B cell (primary cell): ENCODE measurements at regions not wholly inside any gene's neighbourhood (a gene's known extent, or its start where the extent isn't known, plus 50 kb on each side); places are given as distances from the start of the nearest gene placed in this dataset.

Experiments
- ATAC-seq: fragments of 200-7000 bp; cut with Tn5 transposase; one replicate; pipeline ENCODE4 v1.10.0; 2021; ENCODE audit warnings: low read depth, mild to moderate bottlenecking, moderate number of reproducible peaks, moderate library complexity
- CTCF ChIA-PET: fragments of 350-600 bp; sonication (Branson Sonifier 250); formaldehyde crosslinking; loops from one replicate; lab custom pipeline; 2021; ENCODE audit warnings: antibody characterized with exemption, inconsistent platforms; lab: Charles Lee
- POLR2A ChIA-PET: fragments of 350-600 bp; sonication (Branson Sonifier 250); formaldehyde crosslinking; loops from one replicate; lab custom pipeline; 2021; ENCODE audit warnings: antibody characterized with exemption; lab: Charles Lee
- DNase-seq: peaks from one replicate; pipeline ENCODE4 v3.0.0; 2013
- H2AFZ ChIP-seq: 2 replicates; pipeline ENCODE4 v1.6.1; 2012; ENCODE audit warnings: mild to moderate bottlenecking, low read depth, low read length; ENCODE audit not compliant: insufficient read depth, poor library complexity, severe bottlenecking
- H3K27ac ChIP-seq, 2 donors: 1 replicate in 1 of 2; 2 replicates in 1 of 2; pipeline ENCODE4 v1.5.1; 2012 to 2013; ENCODE audit warnings: low read length in 2 of 2, mild to moderate bottlenecking in 2 of 2, moderate library complexity in 1 of 2
- H3K27me3 ChIP-seq, 4 experiments: fragments of 200-600 bp in 1 of 4; sonication (generic) in 1 of 4; replicated peaks in 1 of 4; 1 replicate in 2 of 4; 2 replicates in 2 of 4; pipeline versions ENCODE4 v1.6.1 to v1.7.0; 2013 to 2016; ENCODE audit warnings: low read length in 3 of 4, mild to moderate bottlenecking in 2 of 4, mixed read lengths in 1 of 4, moderate library complexity in 1 of 4; ENCODE audit not compliant: insufficient read depth in 4 of 4, control insufficient read depth in 3 of 4; ENCODE audit errors: control extremely low read depth in 1 of 4
- H3K36me3 ChIP-seq, 2 experiments: replicated peaks in 1 of 2; 1 replicate in 1 of 2; 2 replicates in 1 of 2; pipeline versions ENCODE4 v1.6.1 to v1.7.1; 2013; ENCODE audit warnings: low read length in 1 of 2; ENCODE audit not compliant: insufficient read depth in 2 of 2, control insufficient read depth in 1 of 2; ENCODE audit errors: control extremely low read depth in 1 of 2, extremely low read depth in 1 of 2
- H3K4me1 ChIP-seq, 2 donors: fragments of 200-600 bp in 1 of 2; sonication (generic) in 1 of 2; 1 replicate in 1 of 2; 2 replicates in 1 of 2; pipeline versions ENCODE4 v1.5.1 to v1.6.1; 2013 to 2017; ENCODE audit warnings: low read length in 2 of 2; ENCODE audit not compliant: control insufficient read depth in 2 of 2, insufficient read depth in 2 of 2
- H3K4me2 ChIP-seq: replicated peaks from 2 replicates; pipeline ENCODE3; 2012; ENCODE audit warnings: mild to moderate bottlenecking, low read depth, low read length; ENCODE audit not compliant: poor library complexity, severe bottlenecking
- H3K4me3 ChIP-seq, 5 experiments: fragments of 200-600 bp in 1 of 5; sonication (generic) in 1 of 5; 1 replicate in 3 of 5; 2 replicates in 2 of 5; pipeline versions ENCODE4 v1.5.1 to v1.7.0; 2011 to 2016; ENCODE audit warnings: low read length in 4 of 5, mild to moderate bottlenecking in 4 of 5, low read depth in 2 of 5, control low read depth in 1 of 5, moderate library complexity in 1 of 5; ENCODE audit not compliant: insufficient read depth in 1 of 5; ENCODE audit errors: control extremely low read depth in 1 of 5, extremely low read depth in 1 of 5
- H3K79me2 ChIP-seq: fragments of 200-600 bp; sonication (generic); one replicate; pipeline ENCODE4 v1.6.0; 2016; ENCODE audit warnings: low read length; ENCODE audit not compliant: control insufficient read depth, insufficient read depth
- H3K9ac ChIP-seq: fragments of 200-600 bp; sonication (generic); 2 replicates; pipeline ENCODE4 v1.6.1; 2017; ENCODE audit warnings: mild to moderate bottlenecking, low read length, moderate library complexity
- H3K9me3 ChIP-seq, 3 donors: one replicate each; pipeline versions ENCODE4 v1.6.1 to v1.7.1; 2013; ENCODE audit warnings: low read length in 2 of 3; ENCODE audit not compliant: control insufficient read depth in 2 of 3, insufficient read depth in 1 of 3; ENCODE audit errors: control extremely low read depth in 1 of 3
- H4K20me1 ChIP-seq: 2 replicates; pipeline ENCODE4 v1.6.0; 2012; ENCODE audit warnings: mild to moderate bottlenecking, low read length; ENCODE audit not compliant: insufficient read depth, control insufficient read depth, poor library complexity, severe bottlenecking
- H3K27ac Mint-ChIP-seq: one replicate; pipeline ENCODE4 v1.8.0; 2021; ENCODE audit warnings: mixed read lengths
- H3K27me3 Mint-ChIP-seq: one replicate; pipeline ENCODE4 v1.8.0; 2021; ENCODE audit warnings: mixed read lengths
- H3K4me1 Mint-ChIP-seq: one replicate; pipeline ENCODE4 v1.8.0; 2021; ENCODE audit warnings: mixed read lengths
- H3K4me3 Mint-ChIP-seq: one replicate; pipeline ENCODE4 v1.8.0; 2021; ENCODE audit warnings: mixed read lengths
- H3K9me3 Mint-ChIP-seq: one replicate; pipeline ENCODE4 v1.8.0; 2022; ENCODE audit warnings: mixed read lengths; ENCODE audit not compliant: insufficient read depth
- CTCF ChIP-seq: fragments of 200-600 bp; IDR thresholded peaks from one replicate; pipeline ENCODE4 v1.8.0; 2022; ENCODE audit warnings: antibody characterized with exemption, mild to moderate bottlenecking
- EZH2 ChIP-seq: IDR thresholded peaks from 2 replicates; pipeline ENCODE4 v1.6.1; 2012; ENCODE audit warnings: borderline replicate concordance, low read depth, mild to moderate bottlenecking, moderate library complexity, low read length; ENCODE audit not compliant: insufficient read depth, poor library complexity, severe bottlenecking
- WGBS: methylation state at CpG from one replicate; pipeline ENCODE4 v1.1.5; 2013; ENCODE audit warnings: missing lambda C conversion rate; ENCODE audit not compliant: insufficient coverage; 5-methylcytosine and 5-hydroxymethylcytosine counted together
- intact Hi-C: fragments of 100-400 bp; cut with micrococcal nuclease; formaldehyde crosslinking; loops from one replicate; pipeline ENCODE4 v1.10.0; 2022

GRCh38 chr12:113723631-113724030 is 242.5 kb downstream of the RBM19 start:
- TF ChIP-seq CTCF (no peak), EZH2 (no peak)
- Histone ChIP-seq H4K20me1 (no peaks in the 10 kb centered on the region), H2AFZ (no peak overlapping the region), H3K36me3 (no peaks in the 10 kb centered on the region), H3K9ac (no peak overlapping the region), H3K9me3 (peaks cover 0 to 7% (median 0%) of the 10 kb centered on the region in 3 donors), H3K4me2 (no peak overlapping the region), H3K4me1 (no peaks in the 10 kb centered on the region), H3K27me3 (peaks cover 0 to 7% (median 0%) of the 10 kb centered on the region in 4 experiments), H3K27ac (no peak overlapping the region), H3K4me3 (no peak overlapping the region), H3K79me2 (no peaks in the 10 kb centered on the region)
- ChIA-PET POLR2A (no interaction called here), CTCF (no interaction called here)
- ATAC-seq (no peak), DNase-seq (no peak)
- Mint-ChIP-seq H3K27me3 (peaks cover 11% of the 10 kb centered on the region), H3K4me3 (no peak overlapping the region), H3K9me3 (no peaks in the 10 kb centered on the region), H3K27ac (no peak overlapping the region), H3K4me1 (no peaks in the 10 kb centered on the region)
- 88% methylated on average over 4 of the region's 4 CpGs for WGBS
- intact Hi-C loops: no loop called here

GRCh38 chr12:113722747-113723146 is 243.4 kb downstream of the RBM19 start:
- no peak overlapping the region for H3K4me3 ChIP-seq
- Mint-ChIP-seq H3K4me1 (no peaks in the 10 kb centered on the region), H3K9me3 (no peaks in the 10 kb centered on the region), H3K4me3 (no peak overlapping the region), H3K27me3 (peaks cover 7% of the 10 kb centered on the region), H3K27ac (no peak overlapping the region)
- intact Hi-C loops: no loop called here
- H3K27ac ChIP-seq: no peak overlapping the region
- H3K9me3 ChIP-seq: peaks cover 0 to 7% (median 0%) of the 10 kb centered on the region in 3 donors
- 81% methylated on average over 5 of the region's 5 CpGs for WGBS
- no peaks in the 10 kb centered on the region for H3K4me1 ChIP-seq
- DNase-seq: no peak
- no peak overlapping the region for H2AFZ ChIP-seq
- TF ChIP-seq CTCF (no peak), EZH2 (no peak)
- POLR2A ChIA-PET: no interaction called here
- no peak overlapping the region for H3K9ac ChIP-seq
- ATAC-seq: no peak
- H3K27me3 ChIP-seq: peaks cover 0 to 7% (median 0%) of the 10 kb centered on the region in 4 experiments
- no peaks in the 10 kb centered on the region for H3K36me3 ChIP-seq
- H4K20me1 ChIP-seq: no peaks in the 10 kb centered on the region
- CTCF ChIA-PET: no interaction called here
- H3K4me2 ChIP-seq: no peak overlapping the region
- H3K79me2 ChIP-seq: no peaks in the 10 kb centered on the region
